ENCODE measurements at regions not wholly inside any gene's neighbourhood (a gene's known extent, or its start where the extent isn't known, plus 50 kb on each side); places are given as distances from the start of the nearest gene placed in this dataset.

DNA sequence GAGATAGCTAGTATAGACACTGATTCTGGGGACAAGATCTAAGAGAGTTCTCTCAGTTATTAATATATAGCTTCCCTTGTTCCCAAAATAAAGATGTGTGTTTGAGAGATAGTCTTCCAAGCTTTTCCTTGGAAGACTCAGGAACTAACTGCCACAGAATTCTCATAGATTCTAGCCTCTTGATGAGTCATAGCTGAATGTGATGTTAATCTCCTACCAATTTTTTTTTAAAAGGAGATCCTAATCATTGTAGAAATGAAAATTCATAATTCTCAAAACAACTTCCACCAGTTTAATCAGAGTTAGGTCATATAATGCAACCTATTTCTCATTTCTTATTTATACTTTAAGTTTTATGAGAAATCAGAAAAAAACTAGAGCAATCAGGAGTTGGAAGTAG is 148.8 kb downstream of the JRKL start:
- TF ChIP-seq POLR2AphosphoS5 (IDR thresholded peaks at IDR 0.05) (no peak), POLR2A (IDR thresholded peaks at IDR 0.05) (no peak), EP300 (IDR thresholded peaks at IDR 0.05; ENCODE audit: low read depth) (no peak)
- TF ChIP-seq, protein P1, sequence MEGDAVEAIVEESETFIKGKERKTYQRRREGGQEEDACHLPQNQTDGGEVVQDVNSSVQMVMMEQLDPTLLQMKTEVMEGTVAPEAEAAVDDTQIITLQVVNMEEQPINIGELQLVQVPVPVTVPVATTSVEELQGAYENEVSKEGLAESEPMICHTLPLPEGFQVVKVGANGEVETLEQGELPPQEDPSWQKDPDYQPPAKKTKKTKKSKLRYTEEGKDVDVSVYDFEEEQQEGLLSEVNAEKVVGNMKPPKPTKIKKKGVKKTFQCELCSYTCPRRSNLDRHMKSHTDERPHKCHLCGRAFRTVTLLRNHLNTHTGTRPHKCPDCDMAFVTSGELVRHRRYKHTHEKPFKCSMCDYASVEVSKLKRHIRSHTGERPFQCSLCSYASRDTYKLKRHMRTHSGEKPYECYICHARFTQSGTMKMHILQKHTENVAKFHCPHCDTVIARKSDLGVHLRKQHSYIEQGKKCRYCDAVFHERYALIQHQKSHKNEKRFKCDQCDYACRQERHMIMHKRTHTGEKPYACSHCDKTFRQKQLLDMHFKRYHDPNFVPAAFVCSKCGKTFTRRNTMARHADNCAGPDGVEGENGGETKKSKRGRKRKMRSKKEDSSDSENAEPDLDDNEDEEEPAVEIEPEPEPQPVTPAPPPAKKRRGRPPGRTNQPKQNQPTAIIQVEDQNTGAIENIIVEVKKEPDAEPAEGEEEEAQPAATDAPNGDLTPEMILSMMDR (IDR thresholded peaks at IDR 0.05), result no peak
